ENCODE measurements at regions not wholly inside any gene's neighbourhood (a gene's known extent, or its start where the extent isn't known, plus 50 kb on each side); places are given as distances from the start of the nearest gene placed in this dataset.

DNA sequence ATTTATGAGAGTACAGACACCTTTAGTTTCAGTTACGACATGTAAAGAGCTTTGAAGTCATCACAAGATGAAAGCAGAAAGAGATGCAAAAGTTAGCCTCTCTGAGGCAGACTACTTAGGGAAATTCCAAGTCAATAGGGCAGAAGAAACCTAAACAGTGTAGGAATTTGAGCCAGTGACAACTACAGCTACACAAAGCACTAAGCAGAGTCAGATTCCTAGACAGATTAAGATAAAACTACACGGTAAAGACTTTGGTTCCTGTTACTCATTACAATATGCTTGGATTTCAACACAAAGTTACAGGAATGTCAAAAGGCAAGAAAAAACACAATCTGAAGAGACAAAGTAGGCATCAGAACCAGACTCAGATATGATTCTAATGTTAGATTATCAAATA is 1302.3 kb downstream of the FSCB start:
- no peak for TF ChIP-seq NANOG (IDR thresholded peaks at IDR 0.05; ENCODE audit: borderline replicate concordance)
- TF ChIP-seq POLR2AphosphoS5 (IDR thresholded peaks at IDR 0.05; ENCODE audit: low read depth): no peak
- TF ChIP-seq CTCF (conservative IDR thresholded peaks at IDR 0.05; ENCODE audit: low read depth in 2 of 2): no peak
- no peak for TF ChIP-seq EZH2 (IDR thresholded peaks at IDR 0.05; ENCODE audit: low read depth, unreplicated experiment)
- TF ChIP-seq CREB1 (CRISPR knock-in tag; IDR thresholded peaks at IDR 0.05; ENCODE audit: low read depth): no peak
- no peak for TF ChIP-seq REST (IDR thresholded peaks at IDR 0.05; ENCODE audit: unreplicated experiment)
- TF ChIP-seq ZNF114 (CRISPR knock-in tag; IDR thresholded peaks at IDR 0.05): no peak
- no peak for TF ChIP-seq ZNF462 (CRISPR knock-in tag; IDR thresholded peaks at IDR 0.05)
- no peak for TF ChIP-seq JUNB (IDR thresholded peaks at IDR 0.05; ENCODE audit: unreplicated experiment)
- TF ChIP-seq EZH2phosphoT487 (IDR thresholded peaks at IDR 0.05; ENCODE audit: unreplicated experiment): no peak
- TF ChIP-seq, protein P1, sequence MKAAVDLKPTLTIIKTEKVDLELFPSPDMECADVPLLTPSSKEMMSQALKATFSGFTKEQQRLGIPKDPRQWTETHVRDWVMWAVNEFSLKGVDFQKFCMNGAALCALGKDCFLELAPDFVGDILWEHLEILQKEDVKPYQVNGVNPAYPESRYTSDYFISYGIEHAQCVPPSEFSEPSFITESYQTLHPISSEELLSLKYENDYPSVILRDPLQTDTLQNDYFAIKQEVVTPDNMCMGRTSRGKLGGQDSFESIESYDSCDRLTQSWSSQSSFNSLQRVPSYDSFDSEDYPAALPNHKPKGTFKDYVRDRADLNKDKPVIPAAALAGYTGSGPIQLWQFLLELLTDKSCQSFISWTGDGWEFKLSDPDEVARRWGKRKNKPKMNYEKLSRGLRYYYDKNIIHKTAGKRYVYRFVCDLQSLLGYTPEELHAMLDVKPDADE (IDR thresholded peaks at IDR 0.05): no peak
- no peak for TF ChIP-seq STAT1 (IDR thresholded peaks at IDR 0.05; ENCODE audit: unreplicated experiment)
- no peak for TF ChIP-seq ZNF331 (CRISPR knock-in tag; IDR thresholded peaks at IDR 0.05; ENCODE audit: low read depth)
- Mint-ChIP-seq H3K27ac (no peak overlapping the region), H3K27me3 (ENCODE audit: insufficient read depth, low read depth, poor library complexity) (no peaks in the 10 kb centered on the region), H3K4me3 (no peak overlapping the region), H3K9me3 (no peaks in the 10 kb centered on the region; the same call in 2 of the 3 replicates), H3K4me1 (no peaks in the 10 kb centered on the region), H3K36me3 (ENCODE audit: low read depth) (no peaks in the 10 kb centered on the region)
- Histone ChIP-seq H3K9me2 (ENCODE audit: insufficient read depth) (no peaks in the 10 kb centered on the region), H3K79me2 (replicated peaks; ENCODE audit: insufficient read depth) (no peaks in the 10 kb centered on the region), H2AFZ (no peak overlapping the region), H3K4me3 (no peak overlapping the region), H3K4me1 (ENCODE audit: insufficient read depth) (no peaks in the 10 kb centered on the region), H3F3A (replicated peaks; ENCODE audit: low read depth) (no peaks in the 10 kb centered on the region), H4K20me1 (replicated peaks; ENCODE audit: insufficient read depth) (no peaks in the 10 kb centered on the region), H3K27ac (ENCODE audit: low read depth) (no peak overlapping the region), H3K27me3 (ENCODE audit: insufficient read depth) (no peaks in the 10 kb centered on the region), H3K4me2 (no peak overlapping the region), H3K36me3 (ENCODE audit: insufficient read depth) (no peaks in the 10 kb centered on the region)
- DNase-seq (ENCODE audit: low spot score): no peak
- ATAC-seq: no peak

All from GM23338 (cell line).